Prostate gland (tissue), 2 donors: ENCODE measurements at regions not wholly inside any gene's neighbourhood (a gene's known extent, or its start where the extent isn't known, plus 50 kb on each side); places are given as distances from the start of the nearest gene placed in this dataset.
A peak's percentile ranks its signal among the peaks of the same experiment; 100 is the strongest.

ENCODE experiments used
- DNase-seq: peaks from one replicate; pipeline ENCODE4 v3.0.0-alpha.2; 2019; ENCODE audit warnings: low spot score
- H3K27ac ChIP-seq, 2 donors: fragments of 200-600 bp; sonication (generic); 2 replicates each; pipeline ENCODE4 v1.5.1; 2017 to 2019
- H3K27me3 ChIP-seq: fragments of 200-600 bp; sonication (generic); replicated peaks from 2 replicates; pipeline ENCODE4 v1.5.1; 2019; ENCODE audit not compliant: insufficient read depth
- H3K36me3 ChIP-seq, 2 donors: fragments of 200-600 bp; sonication (generic); 1 replicate in 1 of 2; 2 replicates in 1 of 2; pipeline versions ENCODE4 v1.5.1 to v1.8.1; 2017 to 2019
- H3K4me1 ChIP-seq: fragments of 200-600 bp; sonication (generic); replicated peaks from 2 replicates; pipeline ENCODE4 v1.5.1; 2019
- H3K4me3 ChIP-seq, 2 donors: fragments of 200-600 bp; sonication (generic); 2 replicates each; pipeline ENCODE4 v1.5.1; 2017 to 2019
- H3K9me3 ChIP-seq: fragments of 200-600 bp; sonication (generic); 2 replicates; pipeline ENCODE4 v1.5.1; 2017
- POLR2A ChIP-seq: fragments of 450-650 bp; IDR thresholded peaks from one replicate; pipeline ENCODE4 v1.6.1; 2016; ENCODE audit warnings: antibody characterized with exemption, mild to moderate bottlenecking
- POLR2AphosphoS5 ChIP-seq: sonication (generic); formaldehyde crosslinking; IDR thresholded peaks from one replicate; pipeline ENCODE4 v1.6.1; 2017; ENCODE audit warnings: antibody characterized with exemption
- WGBS: methylation state at CpG from one replicate; pipeline ENCODE4 v1.1.5; 2018; 5-methylcytosine and 5-hydroxymethylcytosine counted together
- intact Hi-C: fragments of 100-400 bp; cut with DNase I; formaldehyde crosslinking; loops from one replicate; pipeline ENCODE4 v1.14.2; 2022
- TF ChIP-seq, protein P1 (sequence below), 4 experiments: fragments of 200-600 bp in 2 of 4; fragments of 450-650 bp in 2 of 4; sonication (generic) in 2 of 4; IDR thresholded peaks; 1 replicate in 3 of 4; 2 replicates in 1 of 4; pipeline ENCODE4 v1.5.1; 2016 to 2019; ENCODE audit warnings: antibody characterized with exemption in 4 of 4, mild to moderate bottlenecking in 2 of 4, moderate library complexity in 2 of 4

GRCh38 chr1:72635719-72636118, 353.4 kb upstream of the NEGR1 start:
- intact Hi-C loops, result no loop called here
- H3K4me3 ChIP-seq, result no peak overlapping the region
- WGBS, result 49% methylated on average over 5 of the region's 5 CpGs
- TF ChIP-seq, protein P1, sequence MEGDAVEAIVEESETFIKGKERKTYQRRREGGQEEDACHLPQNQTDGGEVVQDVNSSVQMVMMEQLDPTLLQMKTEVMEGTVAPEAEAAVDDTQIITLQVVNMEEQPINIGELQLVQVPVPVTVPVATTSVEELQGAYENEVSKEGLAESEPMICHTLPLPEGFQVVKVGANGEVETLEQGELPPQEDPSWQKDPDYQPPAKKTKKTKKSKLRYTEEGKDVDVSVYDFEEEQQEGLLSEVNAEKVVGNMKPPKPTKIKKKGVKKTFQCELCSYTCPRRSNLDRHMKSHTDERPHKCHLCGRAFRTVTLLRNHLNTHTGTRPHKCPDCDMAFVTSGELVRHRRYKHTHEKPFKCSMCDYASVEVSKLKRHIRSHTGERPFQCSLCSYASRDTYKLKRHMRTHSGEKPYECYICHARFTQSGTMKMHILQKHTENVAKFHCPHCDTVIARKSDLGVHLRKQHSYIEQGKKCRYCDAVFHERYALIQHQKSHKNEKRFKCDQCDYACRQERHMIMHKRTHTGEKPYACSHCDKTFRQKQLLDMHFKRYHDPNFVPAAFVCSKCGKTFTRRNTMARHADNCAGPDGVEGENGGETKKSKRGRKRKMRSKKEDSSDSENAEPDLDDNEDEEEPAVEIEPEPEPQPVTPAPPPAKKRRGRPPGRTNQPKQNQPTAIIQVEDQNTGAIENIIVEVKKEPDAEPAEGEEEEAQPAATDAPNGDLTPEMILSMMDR (IDR thresholded peaks at IDR 0.05), result no peak
- no peak for TF ChIP-seq POLR2A
- TF ChIP-seq POLR2AphosphoS5, result no peak
- H3K4me1 ChIP-seq, result no peaks in the 10 kb centered on the region
- DNase-seq, result no peak
- no peaks in the 10 kb centered on the region for H3K27me3 ChIP-seq
- no peaks in the 10 kb centered on the region for H3K9me3 ChIP-seq
- no peaks in the 10 kb centered on the region for H3K36me3 ChIP-seq
- no peak overlapping the region for H3K27ac ChIP-seq

DNA sequence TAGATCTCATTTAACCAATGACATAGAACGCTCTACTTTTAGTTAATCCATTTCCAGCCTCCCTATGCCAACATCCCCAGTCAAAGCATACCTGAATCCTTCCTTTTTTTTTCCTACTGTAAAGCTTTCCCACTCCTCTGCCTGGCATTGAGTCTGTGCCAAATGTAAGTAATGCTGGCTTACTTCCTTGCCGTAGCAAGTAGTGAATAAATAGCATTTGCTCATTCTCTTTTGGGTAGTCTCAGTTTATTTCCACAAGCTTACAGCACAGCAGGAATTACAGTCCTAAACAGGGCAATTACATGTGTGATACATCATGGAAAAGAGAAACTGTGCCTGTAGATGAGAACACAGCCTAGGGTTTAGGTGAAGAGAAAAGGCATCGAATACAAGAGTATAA, 352.6 kb upstream of the NEGR1 start:
- no peak for TF ChIP-seq POLR2AphosphoS5
- TF ChIP-seq, protein P1 (IDR thresholded peaks at IDR 0.05), result no peak
- no peak for TF ChIP-seq POLR2A
- H3K27ac ChIP-seq, result no peak overlapping the region
- no peaks in the 10 kb centered on the region for H3K27me3 ChIP-seq
- WGBS, result 40% methylated on average over 3 of the region's 3 CpGs
- intact Hi-C loops, result no loop called here
- no peak overlapping the region for H3K4me3 ChIP-seq
- no peaks in the 10 kb centered on the region for H3K4me1 ChIP-seq
- H3K9me3 ChIP-seq, result no peaks in the 10 kb centered on the region
- DNase-seq, result no peak
- H3K36me3 ChIP-seq, result no peaks in the 10 kb centered on the region

- no peak overlapping the region for H3K27ac ChIP-seq
- no peak overlapping the region for H3K4me3 ChIP-seq
- 70% methylated on average over 2 of the region's 2 CpGs for WGBS
- no peaks in the 10 kb centered on the region for H3K4me1 ChIP-seq
- TF ChIP-seq, protein P1 (IDR thresholded peaks at IDR 0.05), result no peak
- TF ChIP-seq POLR2AphosphoS5 (no peak), POLR2A (no peak)
- H3K9me3 ChIP-seq, result no peaks in the 10 kb centered on the region
- intact Hi-C loops, result no loop called here
- no peaks in the 10 kb centered on the region for H3K27me3 ChIP-seq
- DNase-seq, result no peak
- no peaks in the 10 kb centered on the region for H3K36me3 ChIP-seq
These were observed 349.1 kb upstream of the NEGR1 start for GRCh38 chr1:72631449-72631848.

DNA sequence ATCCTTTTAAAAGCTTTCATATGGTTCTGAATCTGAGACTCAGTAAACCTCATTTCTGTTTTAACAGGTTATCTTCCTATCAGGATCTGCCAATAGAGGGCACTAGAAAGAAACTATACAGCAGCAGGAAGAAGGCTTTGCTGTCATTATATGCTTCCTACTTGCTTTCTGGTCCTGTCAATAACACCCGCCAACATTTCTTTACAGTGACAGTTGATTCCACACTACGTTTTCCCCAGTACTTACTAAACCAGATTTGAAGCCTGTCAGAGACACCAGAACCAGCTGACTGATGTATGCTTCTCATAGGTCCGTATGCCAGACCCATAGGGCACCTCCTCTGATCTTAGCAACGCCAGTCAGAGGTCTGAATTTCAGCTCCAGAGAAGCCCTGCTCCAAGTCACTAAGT, 341.0 kb upstream of the NEGR1 start:
- Histone ChIP-seq H3K36me3 (no peaks in the 10 kb centered on the region), H3K4me3 (no peak overlapping the region), H3K27ac (no peak overlapping the region), H3K9me3 (no peaks in the 10 kb centered on the region), H3K4me1 (no peaks in the 10 kb centered on the region), H3K27me3 (no peaks in the 10 kb centered on the region)
- DNase-seq, result peak; percentile 4
- WGBS, result 30% methylated on average over 4 of the region's 4 CpGs
- no peak for TF ChIP-seq POLR2A
- TF ChIP-seq, protein P1 (IDR thresholded peaks at IDR 0.05), result peak in 3 of 4 experiments; percentile 20 to 47 (median 46)
- intact Hi-C loops, result loop anchor here (10.0 kb wide), 1 partner anchor 221 kb away; no protein-coding TSS in a partner anchor

DNA sequence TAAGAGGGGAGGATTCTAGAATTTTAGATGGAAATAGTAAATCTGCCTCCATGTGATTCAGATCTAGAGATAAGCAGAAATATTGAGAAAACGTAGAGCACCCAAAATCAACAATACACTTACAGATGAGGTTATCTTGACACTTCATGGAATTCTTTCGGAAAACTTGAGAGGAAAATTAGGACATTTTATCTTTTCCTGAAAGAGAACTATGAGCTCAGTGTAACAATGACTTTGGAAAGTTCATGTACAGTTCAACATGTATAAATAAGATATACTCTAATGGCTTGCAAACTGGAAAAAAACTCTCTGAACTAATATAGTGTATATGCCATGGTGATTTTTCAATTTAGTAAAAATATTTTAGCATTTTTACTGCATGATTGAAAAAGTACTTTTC, 338.1 kb upstream of the NEGR1 start:
- DNase-seq, result no peak
- Histone ChIP-seq H3K27me3 (no peaks in the 10 kb centered on the region), H3K9me3 (no peaks in the 10 kb centered on the region), H3K27ac (no peak overlapping the region), H3K4me1 (no peaks in the 10 kb centered on the region), H3K36me3 (no peaks in the 10 kb centered on the region), H3K4me3 (no peak overlapping the region)
- intact Hi-C loops, result loop anchor here (10.0 kb wide), 1 partner anchor 224 kb away; no protein-coding TSS in a partner anchor
- TF ChIP-seq POLR2A (no peak), POLR2AphosphoS5 (no peak)
- TF ChIP-seq, protein P1 (IDR thresholded peaks at IDR 0.05), result no peak
- WGBS, result 43% methylated on average over 2 of the region's 2 CpGs
